ENCODE measurements at regions not wholly inside any gene's neighbourhood (a gene's known extent, or its start where the extent isn't known, plus 50 kb on each side); places are given as distances from the start of the nearest gene placed in this dataset.

- TF ChIP-seq MYC (IDR thresholded peaks at IDR 0.05; ENCODE audit: low read depth, low read length), result no peak
- TF ChIP-seq, protein P1, sequence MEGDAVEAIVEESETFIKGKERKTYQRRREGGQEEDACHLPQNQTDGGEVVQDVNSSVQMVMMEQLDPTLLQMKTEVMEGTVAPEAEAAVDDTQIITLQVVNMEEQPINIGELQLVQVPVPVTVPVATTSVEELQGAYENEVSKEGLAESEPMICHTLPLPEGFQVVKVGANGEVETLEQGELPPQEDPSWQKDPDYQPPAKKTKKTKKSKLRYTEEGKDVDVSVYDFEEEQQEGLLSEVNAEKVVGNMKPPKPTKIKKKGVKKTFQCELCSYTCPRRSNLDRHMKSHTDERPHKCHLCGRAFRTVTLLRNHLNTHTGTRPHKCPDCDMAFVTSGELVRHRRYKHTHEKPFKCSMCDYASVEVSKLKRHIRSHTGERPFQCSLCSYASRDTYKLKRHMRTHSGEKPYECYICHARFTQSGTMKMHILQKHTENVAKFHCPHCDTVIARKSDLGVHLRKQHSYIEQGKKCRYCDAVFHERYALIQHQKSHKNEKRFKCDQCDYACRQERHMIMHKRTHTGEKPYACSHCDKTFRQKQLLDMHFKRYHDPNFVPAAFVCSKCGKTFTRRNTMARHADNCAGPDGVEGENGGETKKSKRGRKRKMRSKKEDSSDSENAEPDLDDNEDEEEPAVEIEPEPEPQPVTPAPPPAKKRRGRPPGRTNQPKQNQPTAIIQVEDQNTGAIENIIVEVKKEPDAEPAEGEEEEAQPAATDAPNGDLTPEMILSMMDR (IDR thresholded peaks at IDR 0.05; ENCODE audit: low read depth, low read length), result no peak
These were observed 570.6 kb downstream of the BCL11B start for GRCh38 chr14:98701377-98701776.

Data from NB4 (cell line).